Type B pancreatic cell (in vitro differentiated cells): ENCODE measurements at regions not wholly inside any gene's neighbourhood (a gene's known extent, or its start where the extent isn't known, plus 50 kb on each side); places are given as distances from the start of the nearest gene placed in this dataset.

Experiments used
- DNase-seq: peaks from one replicate; pipeline ENCODE4 v3.0.0; 2021; ENCODE audit warnings: mixed read lengths; ENCODE audit not compliant: unreplicated experiment; ENCODE audit errors: extremely low spot score
- H3K27ac Mint-ChIP-seq: 2 replicates; pipeline ENCODE4 v1.8.0; 2021; ENCODE audit warnings: mild to moderate bottlenecking, mixed read lengths
- H3K27me3 Mint-ChIP-seq: 2 replicates; pipeline ENCODE4 v1.8.0; 2021; ENCODE audit warnings: mixed read lengths
- H3K36me3 Mint-ChIP-seq: 2 replicates; pipeline ENCODE4 v1.8.0; 2021; ENCODE audit warnings: mixed read lengths
- H3K4me1 Mint-ChIP-seq: one replicate; pipeline ENCODE4 v1.8.0; 2021; ENCODE audit warnings: mixed read lengths; ENCODE audit not compliant: unreplicated experiment
- H3K4me3 Mint-ChIP-seq: 2 replicates; pipeline ENCODE4 v1.8.0; 2021; ENCODE audit warnings: mild to moderate bottlenecking, mixed read lengths
- H3K9me3 Mint-ChIP-seq: 2 replicates; pipeline ENCODE4 v1.8.0; 2021; ENCODE audit warnings: mixed read lengths
- CTCF ChIP-seq: fragments of 200-600 bp; sonication (generic); conservative IDR thresholded peaks from 2 replicates; pipeline ENCODE4 v1.5.0; 2021; ENCODE audit warnings: antibody characterized with exemption, mild to moderate bottlenecking

DNA sequence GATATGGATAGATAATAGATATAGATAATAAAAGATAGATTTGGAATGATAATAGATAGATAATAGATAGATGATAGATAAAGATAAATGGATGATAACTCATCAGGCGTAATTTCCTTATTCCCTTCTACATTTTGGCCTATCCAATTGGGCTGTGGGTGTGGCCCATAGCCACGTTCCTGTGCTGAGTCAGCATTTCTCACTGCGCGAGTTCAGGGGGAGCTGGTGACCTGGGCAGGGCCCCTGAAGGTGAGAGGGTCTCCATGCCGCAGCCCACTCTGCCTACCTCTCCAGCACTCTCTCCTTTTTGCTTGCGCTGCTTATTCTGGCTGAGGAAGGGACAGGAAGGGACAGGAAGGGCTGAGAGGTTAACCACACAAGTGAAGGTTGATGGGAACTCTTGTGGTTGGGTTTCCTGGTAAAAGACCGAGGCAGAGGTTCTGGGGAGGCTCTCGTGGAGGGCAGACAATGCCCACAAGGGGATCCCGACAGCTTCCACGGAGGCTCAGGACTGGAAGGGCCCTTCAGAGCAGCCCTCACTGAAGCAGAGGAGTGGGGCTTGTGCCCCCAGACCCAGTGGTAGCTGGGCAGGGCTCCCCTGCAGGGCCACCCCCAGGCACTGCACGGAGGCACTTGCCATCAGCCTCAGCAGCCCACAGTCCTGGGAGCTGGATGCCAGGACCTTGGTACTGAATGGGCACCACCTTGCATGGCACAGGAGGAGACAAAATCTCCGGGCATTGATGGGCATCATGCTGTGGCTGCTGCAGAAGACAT, 247.3 kb upstream of the PITRM1 start:
- H3K4me1 Mint-ChIP-seq = peaks cover 18% of the 10 kb centered on the region
- H3K9me3 Mint-ChIP-seq = no peaks in the 10 kb centered on the region
- no peak for TF ChIP-seq CTCF
- peak; percentile 64 for DNase-seq
- H3K36me3 Mint-ChIP-seq = no peaks in the 10 kb centered on the region
- peaks cover 4% of the 10 kb centered on the region for H3K27me3 Mint-ChIP-seq
- H3K27ac Mint-ChIP-seq = no peak overlapping the region
- H3K4me3 Mint-ChIP-seq = no peak overlapping the region

DNA sequence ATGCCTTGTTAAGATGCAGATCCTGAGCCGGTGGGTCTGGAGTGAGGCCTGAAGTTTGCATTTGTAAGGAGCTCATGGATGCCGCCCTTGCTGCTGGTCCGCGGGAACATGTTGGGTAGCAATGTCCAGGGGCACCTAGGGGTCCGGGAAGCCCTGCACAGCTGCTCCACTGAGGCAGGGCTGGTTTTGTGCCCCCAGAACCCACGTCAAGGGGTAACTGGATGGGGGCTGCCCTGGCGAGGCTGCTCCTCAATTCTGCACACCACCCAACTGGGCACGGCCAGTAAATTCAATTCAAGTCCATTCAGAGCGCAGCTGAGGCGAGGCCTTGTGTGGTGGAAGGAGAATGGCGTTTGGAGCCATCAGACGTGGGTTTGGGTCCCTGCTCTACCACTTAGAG, 246.3 kb upstream of the PITRM1 start:
- Mint-ChIP-seq H3K9me3 (no peaks in the 10 kb centered on the region), H3K4me3 (no peak overlapping the region), H3K4me1 (peaks cover 18% of the 10 kb centered on the region), H3K27me3 (peaks cover 12% of the 10 kb centered on the region), H3K36me3 (no peaks in the 10 kb centered on the region), H3K27ac (no peak overlapping the region)
- peak; percentile 55 for DNase-seq
- TF ChIP-seq CTCF = no peak

- no peak for DNase-seq
- peaks cover 13% of the 10 kb centered on the region for H3K27me3 Mint-ChIP-seq
- peak overlapping the region; percentile 24 for H3K27ac Mint-ChIP-seq
- no peaks in the 10 kb centered on the region for H3K36me3 Mint-ChIP-seq
- TF ChIP-seq CTCF = no peak
- no peak overlapping the region for H3K4me3 Mint-ChIP-seq
- peaks cover 11% of the 10 kb centered on the region for H3K4me1 Mint-ChIP-seq
- no peaks in the 10 kb centered on the region for H3K9me3 Mint-ChIP-seq
Measured at GRCh38 chr10:3418041-3418754, 245.6 kb upstream of the PITRM1 start.

DNA sequence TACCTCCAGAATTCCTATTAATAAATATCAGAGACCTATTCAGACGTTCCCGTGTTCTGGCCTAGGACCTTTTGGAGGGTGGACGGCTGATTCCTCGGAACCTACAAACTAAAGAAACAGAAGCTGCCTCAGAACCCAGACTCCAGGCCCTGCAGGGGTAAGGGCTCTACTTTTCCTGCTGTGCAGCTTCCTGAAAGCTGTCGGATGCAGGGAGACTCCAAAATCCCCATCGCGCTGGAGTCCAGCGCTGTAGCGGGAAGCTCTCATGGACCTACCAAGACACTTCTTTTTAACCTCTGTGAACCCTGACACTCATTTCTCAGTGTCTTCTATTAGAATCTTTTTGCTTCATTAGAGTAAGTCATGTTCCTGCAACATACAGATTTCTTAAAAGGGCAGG, 244.5 kb upstream of the PITRM1 start:
- peaks cover 4% of the 10 kb centered on the region for H3K9me3 Mint-ChIP-seq
- H3K36me3 Mint-ChIP-seq = no peaks in the 10 kb centered on the region
- no peak overlapping the region for H3K4me3 Mint-ChIP-seq
- DNase-seq = peak; percentile 39
- peaks cover 16% of the 10 kb centered on the region for H3K27me3 Mint-ChIP-seq
- no peak overlapping the region for H3K27ac Mint-ChIP-seq
- peaks cover 9% of the 10 kb centered on the region for H3K4me1 Mint-ChIP-seq
- TF ChIP-seq CTCF = no peak

- DNase-seq = peak; percentile 37
- H3K9me3 Mint-ChIP-seq = peaks cover 6% of the 10 kb centered on the region
- no peak overlapping the region for H3K4me3 Mint-ChIP-seq
Measured at GRCh38 chr10:3415878-3416605, 243.5 kb upstream of the PITRM1 start.

More at GRCh38 chr10:3415878-3416605, 243.5 kb upstream of the PITRM1 start:
- Mint-ChIP-seq H3K36me3 (no peaks in the 10 kb centered on the region), H3K27me3 (peaks cover 16% of the 10 kb centered on the region), H3K27ac (no peak overlapping the region), H3K4me1 (peaks cover 9% of the 10 kb centered on the region)
- TF ChIP-seq CTCF = no peak
